H9 (cell line): ENCODE measurements at regions not wholly inside any gene's neighbourhood (a gene's known extent, or its start where the extent isn't known, plus 50 kb on each side); places are given as distances from the start of the nearest gene placed in this dataset.

Experiments
- DNase-seq: peaks from one replicate; pipeline ENCODE4 v3.0.0-alpha.2; 2017
- H2AFZ ChIP-seq: one replicate; pipeline ENCODE4 v1.6.1; 2013; ENCODE audit warnings: mild to moderate bottlenecking, low read length, control low read depth, moderate library complexity
- H2AK5ac ChIP-seq: 2 replicates; pipeline ENCODE4 v1.6.1; 2013; ENCODE audit warnings: low read length, control low read depth, mixed read lengths; ENCODE audit not compliant: insufficient read length
- H2BK120ac ChIP-seq: one replicate; pipeline ENCODE4 v1.6.1; 2013; ENCODE audit warnings: low read depth, mild to moderate bottlenecking, low read length, control low read depth, inconsistent platforms; ENCODE audit not compliant: poor library complexity, severe bottlenecking
- H2BK12ac ChIP-seq: 2 replicates; pipeline ENCODE4 v1.6.1; 2013; ENCODE audit warnings: low read length, control low read depth, mixed read lengths, low read depth; ENCODE audit not compliant: insufficient read length
- H2BK15ac ChIP-seq: 2 replicates; pipeline ENCODE4 v1.6.1; 2013; ENCODE audit warnings: low read depth, low read length, control low read depth
- H2BK20ac ChIP-seq: one replicate; pipeline ENCODE4 v1.6.1; 2013; ENCODE audit warnings: low read depth, mild to moderate bottlenecking, low read length, control low read depth, inconsistent platforms; ENCODE audit not compliant: poor library complexity, severe bottlenecking
- H2BK5ac ChIP-seq: 2 replicates; pipeline ENCODE4 v1.6.1; 2013; ENCODE audit warnings: low read length, control low read depth, mixed read lengths; ENCODE audit not compliant: insufficient read length
- H3K14ac ChIP-seq: 2 replicates; pipeline ENCODE4 v1.6.1; 2013; ENCODE audit warnings: low read length, control low read depth; ENCODE audit not compliant: insufficient read depth
- H3K18ac ChIP-seq: 2 replicates; pipeline ENCODE4 v1.6.1; 2013; ENCODE audit warnings: low read depth, mild to moderate bottlenecking, mixed read lengths, low read length, control low read depth; ENCODE audit not compliant: insufficient read length
- H3K23ac ChIP-seq: 2 replicates; pipeline ENCODE4 v1.6.1; 2013; ENCODE audit warnings: low read length, control low read depth, mixed read lengths, low read depth; ENCODE audit not compliant: insufficient read length
- H3K23me2 ChIP-seq: 2 replicates; pipeline ENCODE4 v1.6.1; 2013; ENCODE audit warnings: low read depth, mild to moderate bottlenecking, mixed read lengths, low read length, control low read depth; ENCODE audit not compliant: insufficient read length, poor library complexity, severe bottlenecking
- H3K27ac ChIP-seq: 2 replicates; pipeline ENCODE4 v1.5.1; 2013; ENCODE audit warnings: low read length, control low read depth, mixed read lengths, low read depth; ENCODE audit not compliant: insufficient read length
- H3K27me3 ChIP-seq: 2 replicates; pipeline ENCODE4 v1.6.1; 2013; ENCODE audit warnings: low read length, control low read depth, inconsistent platforms; ENCODE audit not compliant: insufficient read depth
- H3K4ac ChIP-seq: 2 replicates; pipeline ENCODE4 v1.6.1; 2013; ENCODE audit warnings: low read depth, mild to moderate bottlenecking, control low read depth, inconsistent platforms, low read length, moderate library complexity
- H3K4me1 ChIP-seq: 2 replicates; pipeline ENCODE4 v1.6.1; 2013; ENCODE audit warnings: low read length, control low read depth, inconsistent platforms; ENCODE audit not compliant: insufficient read depth
- H3K4me2 ChIP-seq: 2 replicates; pipeline ENCODE4 v1.6.1; 2013; ENCODE audit warnings: low read length, control low read depth, mixed read lengths; ENCODE audit not compliant: insufficient read length, insufficient read depth
- H3K56ac ChIP-seq: 2 replicates; pipeline ENCODE4 v1.6.1; 2013; ENCODE audit warnings: low read depth, mild to moderate bottlenecking, mixed read lengths, low read length, control low read depth; ENCODE audit not compliant: insufficient read length
- H3K79me1 ChIP-seq: 2 replicates; pipeline ENCODE4 v1.6.1; 2013; ENCODE audit warnings: low read depth, mild to moderate bottlenecking, moderate library complexity, low read length, control low read depth, inconsistent platforms; ENCODE audit not compliant: insufficient read depth, poor library complexity, severe bottlenecking
- H3K79me2 ChIP-seq: 2 replicates; pipeline ENCODE4 v1.6.1; 2013; ENCODE audit warnings: low read length, control low read depth, inconsistent platforms; ENCODE audit not compliant: insufficient read depth
- H3K9ac ChIP-seq: 2 replicates; pipeline ENCODE4 v1.6.1; 2013; ENCODE audit warnings: low read length, control low read depth, mixed read lengths; ENCODE audit not compliant: insufficient read length; ENCODE audit errors: extremely low read depth
- H3K9me3 ChIP-seq: one replicate; pipeline ENCODE4 v1.6.1; 2013; ENCODE audit warnings: low read depth, low read length, inconsistent platforms; ENCODE audit not compliant: control insufficient read depth
- H3T11ph ChIP-seq: one replicate; pipeline ENCODE4 v1.6.1; 2013; ENCODE audit warnings: mild to moderate bottlenecking, low read length, control low read depth, inconsistent platforms
- H4K20me1 ChIP-seq: one replicate; pipeline ENCODE4 v1.6.1; 2013; ENCODE audit not compliant: control insufficient read depth, insufficient read length, insufficient read depth
- H4K5ac ChIP-seq: 2 replicates; pipeline ENCODE4 v1.6.1; 2013; ENCODE audit warnings: low read depth, mild to moderate bottlenecking, mixed read lengths, low read length, control low read depth; ENCODE audit not compliant: insufficient read length
- H4K8ac ChIP-seq: replicated peaks from 2 replicates; pipeline ENCODE4 v1.6.1; 2013; ENCODE audit warnings: low read length, control low read depth, mixed read lengths, low read depth; ENCODE audit not compliant: insufficient read length
- H4K91ac ChIP-seq: 2 replicates; pipeline ENCODE4 v1.6.1; 2013; ENCODE audit warnings: low read depth, mild to moderate bottlenecking, moderate library complexity, mixed read lengths, low read length, control low read depth; ENCODE audit not compliant: insufficient read length
- H3K27ac Mint-ChIP-seq, 3 experiments: 2 replicates in 2 of 3; 3 replicates in 1 of 3; pipeline ENCODE4 v1.8.0; 2020 to 2021; ENCODE audit warnings: mixed read lengths in 3 of 3, mild to moderate bottlenecking in 1 of 3, moderate library complexity in 1 of 3
- H3K27me3 Mint-ChIP-seq: 2 replicates; pipeline ENCODE4 v1.8.0; 2021; ENCODE audit warnings: low read depth, mild to moderate bottlenecking, moderate library complexity, mixed read lengths
- H3K36me3 Mint-ChIP-seq, 3 experiments: 2 replicates in 2 of 3; 3 replicates in 1 of 3; pipeline ENCODE4 v1.8.0; 2020 to 2021; ENCODE audit warnings: low read depth in 3 of 3, mixed read lengths in 3 of 3; ENCODE audit not compliant: insufficient read depth in 1 of 3
- H3K4me1 Mint-ChIP-seq, 2 experiments: 2 replicates each; pipeline ENCODE4 v1.8.0; 2020; ENCODE audit warnings: mixed read lengths in 2 of 2
- H3K4me3 Mint-ChIP-seq, 2 experiments: 2 replicates in 1 of 2; 3 replicates in 1 of 2; pipeline ENCODE4 v1.8.0; 2020 to 2021; ENCODE audit warnings: mild to moderate bottlenecking in 2 of 2, mixed read lengths in 2 of 2, moderate library complexity in 1 of 2
- H3K9me3 Mint-ChIP-seq, 2 experiments: 2 replicates in 1 of 2; 3 replicates in 1 of 2; pipeline ENCODE4 v1.8.0; 2020; ENCODE audit warnings: mild to moderate bottlenecking in 2 of 2, mixed read lengths in 2 of 2, moderate library complexity in 1 of 2
- WGBS: extraction: QIAGEN DNeasy Blood & Tissue Kit; methylation state at CpG from one replicate; pipeline ENCODE4 v1.1.7; 2013; ENCODE audit warnings: missing lambda C conversion rate, low lambda C conversion rate, mixed read lengths; ENCODE audit not compliant: insufficient read length; ENCODE audit errors: extremely low coverage; 5-methylcytosine and 5-hydroxymethylcytosine counted together
- TF ChIP-seq, protein P1 (sequence below): fragments of 200-600 bp; sonication (generic); conservative IDR thresholded peaks from 3 replicates; pipeline ENCODE4 v1.8.0; 2021; ENCODE audit warnings: antibody characterized with exemption, mild to moderate bottlenecking

DNA sequence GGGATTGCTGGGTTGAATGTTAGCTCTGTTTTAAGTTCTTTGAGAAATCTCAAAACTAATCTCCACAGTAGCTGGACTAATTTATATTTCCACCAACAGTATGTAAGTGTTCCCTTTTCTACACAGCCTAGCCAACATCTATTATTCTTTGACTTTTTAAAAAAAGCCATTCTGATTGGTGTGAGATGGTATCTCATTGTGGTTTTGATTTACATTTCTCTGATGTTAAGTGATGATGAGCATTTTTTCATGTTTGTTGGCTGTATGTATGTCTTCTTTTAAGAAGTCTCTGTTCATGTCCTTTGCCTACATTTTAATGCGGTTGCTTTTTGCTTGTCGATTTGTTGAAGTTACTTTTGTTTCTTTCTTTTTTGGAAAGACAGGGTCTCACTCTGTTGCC lies 301.1 kb upstream of the OR4E1 start:
- Histone ChIP-seq H3K4me1 (no peaks in the 10 kb centered on the region), H3K56ac (no peak overlapping the region), H3K4me2 (no peak overlapping the region), H2AFZ (no peak overlapping the region), H3T11ph (no peak overlapping the region), H2BK20ac (no peak overlapping the region), H2BK12ac (no peak overlapping the region), H3K4ac (no peak overlapping the region), H3K23me2 (no peaks in the 10 kb centered on the region), H3K79me1 (no peaks in the 10 kb centered on the region), H4K91ac (no peak overlapping the region), H4K8ac (no peak overlapping the region), H3K9ac (no peak overlapping the region), H3K9me3 (no peaks in the 10 kb centered on the region), H3K79me2 (no peaks in the 10 kb centered on the region), H3K18ac (no peak overlapping the region), H3K27ac (no peak overlapping the region), H4K5ac (no peak overlapping the region), H2BK5ac (no peak overlapping the region), H2BK120ac (no peak overlapping the region), H2BK15ac (no peak overlapping the region), H3K14ac (no peak overlapping the region), H3K23ac (no peak overlapping the region), H2AK5ac (no peak overlapping the region), H3K27me3 (no peaks in the 10 kb centered on the region), H4K20me1 (no peaks in the 10 kb centered on the region)
- TF ChIP-seq, protein P1, sequence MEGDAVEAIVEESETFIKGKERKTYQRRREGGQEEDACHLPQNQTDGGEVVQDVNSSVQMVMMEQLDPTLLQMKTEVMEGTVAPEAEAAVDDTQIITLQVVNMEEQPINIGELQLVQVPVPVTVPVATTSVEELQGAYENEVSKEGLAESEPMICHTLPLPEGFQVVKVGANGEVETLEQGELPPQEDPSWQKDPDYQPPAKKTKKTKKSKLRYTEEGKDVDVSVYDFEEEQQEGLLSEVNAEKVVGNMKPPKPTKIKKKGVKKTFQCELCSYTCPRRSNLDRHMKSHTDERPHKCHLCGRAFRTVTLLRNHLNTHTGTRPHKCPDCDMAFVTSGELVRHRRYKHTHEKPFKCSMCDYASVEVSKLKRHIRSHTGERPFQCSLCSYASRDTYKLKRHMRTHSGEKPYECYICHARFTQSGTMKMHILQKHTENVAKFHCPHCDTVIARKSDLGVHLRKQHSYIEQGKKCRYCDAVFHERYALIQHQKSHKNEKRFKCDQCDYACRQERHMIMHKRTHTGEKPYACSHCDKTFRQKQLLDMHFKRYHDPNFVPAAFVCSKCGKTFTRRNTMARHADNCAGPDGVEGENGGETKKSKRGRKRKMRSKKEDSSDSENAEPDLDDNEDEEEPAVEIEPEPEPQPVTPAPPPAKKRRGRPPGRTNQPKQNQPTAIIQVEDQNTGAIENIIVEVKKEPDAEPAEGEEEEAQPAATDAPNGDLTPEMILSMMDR = no peak
- no peak overlapping the region for H3K27ac Mint-ChIP-seq
- peaks cover 56% of the 10 kb centered on the region for H3K27me3 Mint-ChIP-seq
- H3K36me3 Mint-ChIP-seq = no peaks in the 10 kb centered on the region
- no peak for DNase-seq
- H3K9me3 Mint-ChIP-seq = no peaks in the 10 kb centered on the region
- H3K4me3 Mint-ChIP-seq = no peak overlapping the region
- H3K4me1 Mint-ChIP-seq = no peaks in the 10 kb centered on the region; a peak in 1 of 4 replicates
- no CpG with 5 or more reads among the region's 2 CpGs for WGBS
